Kidney epithelial cell (primary cell): ENCODE measurements at regions not wholly inside any gene's neighbourhood (a gene's known extent, or its start where the extent isn't known, plus 50 kb on each side); places are given as distances from the start of the nearest gene placed in this dataset.

Source experiments
- DNase-seq: peaks from one replicate; pipeline ENCODE4 v3.0.0-alpha.2; 2010; ENCODE audit warnings: low read depth
- H3K27me3 ChIP-seq: 2 replicates; pipeline ENCODE4 v1.6.0; 2011; ENCODE audit warnings: low read length; ENCODE audit not compliant: control insufficient read depth, insufficient read depth
- H3K36me3 ChIP-seq: 2 replicates; pipeline ENCODE4 v1.5.1; 2011; ENCODE audit warnings: low read length; ENCODE audit not compliant: control insufficient read depth, insufficient read depth
- H3K4me3 ChIP-seq: 2 replicates; pipeline ENCODE4 v1.5.1; 2011; ENCODE audit warnings: low read depth, mild to moderate bottlenecking, control low read depth, low read length
- TF ChIP-seq, protein P1 (sequence below): IDR thresholded peaks from 2 replicates; pipeline ENCODE4 v1.5.1; 2011; ENCODE audit warnings: mild to moderate bottlenecking, moderate library complexity, low read length, control low read depth, inconsistent platforms; ENCODE audit not compliant: insufficient read depth, poor library complexity, severe bottlenecking

DNA sequence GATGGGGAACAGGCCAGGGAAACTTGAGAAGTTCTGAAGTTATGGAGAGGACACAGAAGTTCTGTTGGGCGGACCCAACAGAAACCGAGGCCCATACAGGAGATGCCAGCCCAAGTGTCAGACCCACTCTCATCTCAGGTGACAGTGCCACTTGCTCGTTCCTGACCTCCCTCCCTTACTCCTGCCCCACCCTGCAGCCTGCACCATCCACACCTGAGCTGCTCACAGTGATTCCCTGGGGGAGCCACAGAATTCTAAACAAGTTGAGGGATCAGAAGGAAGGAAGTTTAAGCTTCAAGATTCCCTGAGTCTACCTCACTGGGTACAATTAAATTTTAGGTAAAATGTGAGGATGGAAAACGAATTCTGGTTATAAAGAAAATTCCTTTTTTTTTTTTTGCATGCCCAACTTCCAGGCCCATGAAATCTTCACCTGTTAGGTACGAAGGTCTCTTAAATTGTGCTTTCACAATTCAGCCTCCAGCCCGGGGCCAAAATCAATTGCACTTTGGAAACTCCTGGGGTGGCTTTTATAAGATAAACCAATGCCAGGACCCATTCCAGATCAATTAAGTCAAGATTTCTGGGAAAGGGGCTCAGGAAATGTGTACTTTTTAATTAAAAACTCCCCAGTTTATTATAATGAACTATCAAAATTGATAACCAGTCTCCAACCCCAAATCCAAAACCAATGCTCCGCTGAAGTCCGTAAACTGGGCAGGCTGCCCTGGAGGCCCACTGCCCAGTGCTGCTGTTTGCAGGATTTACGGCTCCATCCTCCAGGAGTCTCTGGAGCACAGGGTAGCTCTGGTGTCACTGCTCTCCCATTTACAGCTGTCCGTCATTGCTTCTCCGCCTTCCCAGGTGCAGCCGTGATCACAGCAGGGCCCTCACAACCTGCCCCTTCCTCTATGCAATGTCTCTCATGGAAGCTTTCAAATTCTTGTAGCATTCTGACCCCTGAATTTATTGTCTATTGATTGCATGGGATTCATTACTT is 643.5 kb downstream of the UQCRFS1 start:
- TF ChIP-seq, protein P1, sequence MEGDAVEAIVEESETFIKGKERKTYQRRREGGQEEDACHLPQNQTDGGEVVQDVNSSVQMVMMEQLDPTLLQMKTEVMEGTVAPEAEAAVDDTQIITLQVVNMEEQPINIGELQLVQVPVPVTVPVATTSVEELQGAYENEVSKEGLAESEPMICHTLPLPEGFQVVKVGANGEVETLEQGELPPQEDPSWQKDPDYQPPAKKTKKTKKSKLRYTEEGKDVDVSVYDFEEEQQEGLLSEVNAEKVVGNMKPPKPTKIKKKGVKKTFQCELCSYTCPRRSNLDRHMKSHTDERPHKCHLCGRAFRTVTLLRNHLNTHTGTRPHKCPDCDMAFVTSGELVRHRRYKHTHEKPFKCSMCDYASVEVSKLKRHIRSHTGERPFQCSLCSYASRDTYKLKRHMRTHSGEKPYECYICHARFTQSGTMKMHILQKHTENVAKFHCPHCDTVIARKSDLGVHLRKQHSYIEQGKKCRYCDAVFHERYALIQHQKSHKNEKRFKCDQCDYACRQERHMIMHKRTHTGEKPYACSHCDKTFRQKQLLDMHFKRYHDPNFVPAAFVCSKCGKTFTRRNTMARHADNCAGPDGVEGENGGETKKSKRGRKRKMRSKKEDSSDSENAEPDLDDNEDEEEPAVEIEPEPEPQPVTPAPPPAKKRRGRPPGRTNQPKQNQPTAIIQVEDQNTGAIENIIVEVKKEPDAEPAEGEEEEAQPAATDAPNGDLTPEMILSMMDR = no peak
- Histone ChIP-seq H3K36me3 (no peaks in the 10 kb centered on the region), H3K27me3 (no peaks in the 10 kb centered on the region), H3K4me3 (no peak overlapping the region)
- no peak for DNase-seq

DNA sequence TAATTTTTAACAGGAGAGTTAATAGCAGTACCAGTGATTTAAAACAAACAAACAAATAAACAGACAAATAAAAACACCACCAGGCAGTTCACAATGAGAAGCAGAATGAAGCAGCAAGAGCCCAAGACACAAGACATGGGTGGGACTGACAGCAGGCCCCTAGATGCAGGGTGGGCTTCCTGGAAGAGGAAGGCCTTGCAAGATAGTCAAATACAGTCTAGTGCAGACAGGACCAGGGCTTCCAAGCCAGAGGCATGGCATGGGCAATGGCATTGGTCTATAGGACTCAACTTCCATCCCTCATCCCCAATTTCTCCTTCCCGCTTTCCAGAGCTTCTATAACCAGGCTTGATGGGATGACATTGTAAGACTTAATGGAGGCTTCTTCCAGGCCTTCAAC is 645.1 kb downstream of the UQCRFS1 start:
- Histone ChIP-seq H3K4me3 (no peak overlapping the region), H3K36me3 (no peaks in the 10 kb centered on the region), H3K27me3 (no peaks in the 10 kb centered on the region)
- no peak for DNase-seq
- TF ChIP-seq, protein P1 = no peak

DNA sequence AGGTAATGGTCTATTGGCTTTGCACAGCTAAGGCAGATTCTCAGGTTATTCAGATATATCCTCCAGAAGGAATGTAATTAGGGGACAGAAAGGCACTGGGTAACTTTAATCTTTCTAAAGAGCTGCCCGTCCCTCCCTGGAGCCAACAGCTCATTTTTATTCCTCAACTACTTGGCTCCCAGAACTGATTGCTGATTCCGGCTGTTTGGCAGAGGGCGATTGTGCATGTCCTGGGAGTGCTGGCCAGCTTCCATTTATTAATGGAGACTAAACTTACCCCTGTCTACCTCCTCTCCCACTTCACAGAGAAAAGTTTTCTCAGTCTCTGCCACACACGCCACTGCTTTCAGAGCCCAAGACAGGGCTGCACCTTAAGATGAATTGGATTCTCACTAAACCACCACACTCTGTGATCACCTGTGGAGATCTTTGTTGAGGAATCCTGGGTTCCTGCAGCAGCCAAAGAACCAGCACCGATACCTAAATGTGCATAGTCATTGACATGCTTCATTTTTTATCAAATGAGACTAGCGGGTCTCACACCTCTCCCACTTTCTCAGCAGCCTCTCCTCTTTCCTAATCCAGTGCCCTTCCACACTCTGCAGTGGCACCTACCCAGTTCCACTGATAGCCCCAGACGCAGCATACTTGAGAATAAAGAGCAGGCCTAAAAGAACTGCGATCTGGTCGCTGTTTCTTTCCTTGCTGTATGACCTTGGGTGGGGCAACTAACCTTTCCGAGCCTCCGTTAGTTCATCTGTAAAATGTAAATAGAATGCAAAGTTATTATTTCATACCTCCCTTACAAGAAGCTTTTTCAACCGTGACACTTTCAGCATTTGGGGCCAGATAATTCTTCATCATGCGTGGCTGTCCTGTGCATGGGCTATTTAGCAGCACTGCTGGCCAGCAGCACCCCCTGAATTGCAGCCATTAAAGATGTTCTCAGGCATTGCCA is 648.7 kb downstream of the UQCRFS1 start:
- H3K27me3 ChIP-seq = no peaks in the 10 kb centered on the region
- DNase-seq = no peak
- no peaks in the 10 kb centered on the region for H3K36me3 ChIP-seq
- TF ChIP-seq, protein P1 = no peak
- no peak overlapping the region for H3K4me3 ChIP-seq

DNA sequence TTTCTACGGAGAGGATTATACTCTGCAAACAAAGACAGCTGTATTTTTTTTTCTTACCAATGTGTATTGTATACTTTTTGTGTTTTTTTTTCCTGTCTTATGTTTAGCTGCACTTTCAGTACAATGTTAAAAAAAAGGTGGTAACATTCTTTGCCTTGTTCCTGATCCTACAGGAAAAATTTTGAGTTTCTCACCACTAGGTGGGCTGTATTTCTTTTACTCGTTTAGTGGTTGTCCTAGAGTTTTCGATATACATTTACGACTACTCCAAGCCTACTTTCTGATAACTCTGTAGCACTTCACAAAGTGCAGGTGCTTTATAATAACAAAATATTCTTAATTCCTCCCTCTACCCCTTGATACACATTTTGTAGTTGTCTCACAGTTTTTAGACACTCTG is 652.2 kb downstream of the UQCRFS1 start:
- TF ChIP-seq, protein P1 = no peak
- Histone ChIP-seq H3K4me3 (no peak overlapping the region), H3K27me3 (no peaks in the 10 kb centered on the region), H3K36me3 (no peaks in the 10 kb centered on the region)
- DNase-seq = no peak

DNA sequence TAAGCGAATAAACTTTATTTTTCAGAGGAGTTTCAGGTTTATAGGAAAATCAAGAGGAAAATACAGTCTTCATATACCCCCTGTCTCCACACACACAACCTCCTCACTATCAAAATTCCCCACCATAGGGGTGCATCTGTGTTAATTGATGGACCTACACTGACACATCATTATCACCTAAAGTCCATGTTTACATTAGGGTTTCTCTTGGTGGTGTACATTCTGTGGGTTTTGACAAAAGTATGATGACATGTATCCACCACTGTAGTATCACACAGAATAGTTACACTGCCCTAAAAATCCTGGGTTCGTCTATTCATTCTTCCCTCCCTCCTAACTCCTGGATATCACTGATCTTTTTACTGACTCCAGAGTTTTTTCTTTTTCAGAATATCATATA is 654.2 kb downstream of the UQCRFS1 start:
- H3K36me3 ChIP-seq = no peaks in the 10 kb centered on the region
- no peak overlapping the region for H3K4me3 ChIP-seq
- no peak for DNase-seq
- H3K27me3 ChIP-seq = no peaks in the 10 kb centered on the region
- TF ChIP-seq, protein P1 = no peak
